OCI-LY1 (cell line): ENCODE measurements at regions not wholly inside any gene's neighbourhood (a gene's known extent, or its start where the extent isn't known, plus 50 kb on each side); places are given as distances from the start of the nearest gene placed in this dataset.
"Not testable (repeated sequence)": the region's sequence is repeated elsewhere in the genome, so short reads cannot be mapped to it uniquely, and the experiment has no call there.

Source experiments
- CTCF ChIP-seq: fragments of 200-600 bp; sonication (generic), shearing (Covaris generic); IDR thresholded peaks from 2 replicates; pipeline ENCODE4 v1.5.1; 2017; ENCODE audit warnings: mild to moderate bottlenecking, antibody characterized with exemption, low read length, moderate library complexity, mixed read lengths
- EZH2 ChIP-seq: fragments of 200-600 bp; sonication (generic), shearing (Covaris generic); IDR thresholded peaks from 2 replicates; pipeline ENCODE4 v1.8.0; 2017; ENCODE audit warnings: borderline replicate concordance, mixed run types, mild to moderate bottlenecking, antibody characterized with exemption, low read length, moderate library complexity, mixed read lengths

DNA sequence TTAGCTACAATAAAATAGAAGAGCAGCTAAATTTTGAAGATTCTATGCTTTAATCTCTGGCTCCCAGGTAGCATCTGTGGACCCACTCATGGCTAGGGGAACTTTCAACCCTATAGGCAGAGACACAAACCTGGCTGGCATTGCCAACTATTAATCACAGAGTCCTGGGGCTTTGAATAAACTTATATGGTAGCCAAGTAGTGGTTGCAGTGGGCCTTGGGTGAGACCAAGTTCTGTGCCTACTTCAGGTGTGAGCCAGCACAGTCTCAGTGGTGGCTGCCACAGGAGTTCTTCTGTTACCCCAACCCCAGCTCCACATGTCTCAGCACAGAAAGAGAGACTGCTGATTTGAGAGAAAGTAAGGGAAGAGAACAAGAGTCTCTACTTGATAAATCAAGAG lies 1626.5 kb downstream of the SPATA31A7 start:
- TF ChIP-seq CTCF, EZH2: not testable (repeated sequence)
